ENCODE measurements at regions not wholly inside any gene's neighbourhood (a gene's known extent, or its start where the extent isn't known, plus 50 kb on each side); places are given as distances from the start of the nearest gene placed in this dataset.

- TF ChIP-seq EZH2phosphoT487 (IDR thresholded peaks at IDR 0.05; ENCODE audit: borderline replicate concordance, low read depth, low read length) (no peak), CTCF (conservative IDR thresholded peaks at IDR 0.05; ENCODE audit: low read length) (no peak)
Measured at GRCh38 chr12:126343321-126343720, 1278.1 kb downstream of the AACS start.
